K562 (cell line): ENCODE measurements at regions not wholly inside any gene's neighbourhood (a gene's known extent, or its start where the extent isn't known, plus 50 kb on each side); places are given as distances from the start of the nearest gene placed in this dataset.

ENCODE experiments used
- ATAC-seq: fragments of 200-7000 bp; cut with Tn5 transposase; 3 replicates; pipeline ENCODE4 v1.9.1; 2020; ENCODE audit warnings: moderate library complexity
- BruUV-seq: library from RNA; stranded (reverse); fragments of 400-500 nt; replicated peaks from 2 replicates; lab custom pipeline; 2021; lab: Mats Ljungman, UMichigan
- CTCF ChIA-PET: fragments of 300-600 bp; formaldehyde crosslinking; extraction: SDS; loops from one replicate; lab custom pipeline; 2021; ENCODE audit warnings: low intra/inter-chr PET ratio; lab: Yijun Ruan, JAX
- POLR2A ChIA-PET: fragments of 300-600, 350-650 bp; sonication (Branson Sonifier 250); formaldehyde crosslinking; extraction: SDS; loops from one replicate; lab custom pipeline; 2021; ENCODE audit warnings: antibody characterized with exemption, inconsistent platforms; lab: Yijun Ruan, JAX
- DNase-seq, 4 experiments: peaks; one replicate each; pipeline versions ENCODE4 v3.0.0 to v3.0.0-alpha.2; 2011 to 2018; ENCODE audit warnings: low spot score in 3 of 4, mixed read lengths in 3 of 4; ENCODE audit errors: extremely low read depth in 1 of 4
- FAIRE-seq: peaks from 2 replicates; lab custom pipeline; 2011; peaks lifted over from hg19 to GRCh38; lab: Jason Lieb, UNC
- H2AFZ ChIP-seq: 2 replicates; pipeline ENCODE4 v1.6.0; 2011; ENCODE audit warnings: low read depth, low read length, control low read depth, inconsistent platforms
- H3K27ac ChIP-seq: fragments of 200-600 bp; 3 replicates; pipeline ENCODE4 v1.8.0; 2011; ENCODE audit warnings: low read depth, mild to moderate bottlenecking, control low read depth, inconsistent platforms, low read length, moderate library complexity, mixed read lengths; ENCODE audit errors: extremely low read depth
- H3K27me3 ChIP-seq, 2 experiments: fragments of 300-600 bp in 1 of 2; 2 replicates in 1 of 2; 3 replicates in 1 of 2; pipeline versions ENCODE4 v1.6.0 to v1.8.0; 2011; ENCODE audit warnings: inconsistent platforms in 2 of 2, low read length in 2 of 2, mild to moderate bottlenecking in 1 of 2, mixed read lengths in 1 of 2, moderate library complexity in 1 of 2; ENCODE audit not compliant: control insufficient read depth in 2 of 2, insufficient read depth in 2 of 2
- H3K36me3 ChIP-seq: fragments of 300-600 bp; 3 replicates; pipeline ENCODE4 v1.8.0; 2011; ENCODE audit warnings: mild to moderate bottlenecking, low read length, inconsistent platforms; ENCODE audit not compliant: control insufficient read depth, insufficient read depth
- H3K4me1 ChIP-seq, 2 experiments: fragments of 200-600 bp in 1 of 2; replicated peaks in 1 of 2; 2 replicates in 1 of 2; 3 replicates in 1 of 2; pipeline versions ENCODE4 v1.5.1 to v1.8.0; 2011; ENCODE audit warnings: inconsistent platforms in 2 of 2, low read length in 2 of 2, mild to moderate bottlenecking in 1 of 2, mixed read lengths in 1 of 2, moderate library complexity in 1 of 2; ENCODE audit not compliant: control insufficient read depth in 2 of 2, insufficient read depth in 2 of 2
- H3K4me2 ChIP-seq: 2 replicates; pipeline ENCODE4 v1.6.1; 2011; ENCODE audit warnings: low read length, control low read depth, inconsistent platforms, mixed read lengths; ENCODE audit not compliant: insufficient read depth
- H3K4me3 ChIP-seq: fragments of 200-600 bp; sonication (generic), shearing (Covaris generic); 2 replicates; pipeline ENCODE4 v1.5.1; 2016; ENCODE audit warnings: control low read depth, inconsistent platforms
- H3K79me2 ChIP-seq: fragments of 200-600 bp; 3 replicates; pipeline ENCODE4 v1.8.0; 2011; ENCODE audit warnings: low read length, inconsistent platforms; ENCODE audit not compliant: control insufficient read depth, insufficient read depth
- H3K9ac ChIP-seq, 2 experiments: 2 replicates each; pipeline versions ENCODE4 v1.6.0 to v1.6.1; 2011; ENCODE audit warnings: low read depth in 2 of 2, low read length in 2 of 2, control low read depth in 1 of 2, inconsistent platforms in 1 of 2, mild to moderate bottlenecking in 1 of 2, mixed read lengths in 1 of 2; ENCODE audit not compliant: insufficient read depth in 1 of 2
- H3K9me1 ChIP-seq: one replicate; pipeline ENCODE4 v1.6.0; 2011; ENCODE audit warnings: inconsistent platforms, mild to moderate bottlenecking, low read length, moderate library complexity; ENCODE audit not compliant: control insufficient read depth, insufficient read depth
- H3K9me3 ChIP-seq: replicated peaks from 2 replicates; pipeline ENCODE4 v1.5.1; 2011; ENCODE audit warnings: low read depth, low read length, inconsistent platforms; ENCODE audit not compliant: control insufficient read depth, insufficient read depth
- H4K20me1 ChIP-seq: replicated peaks from 2 replicates; pipeline ENCODE4 v1.6.1; 2011; ENCODE audit warnings: low read length, inconsistent platforms, mixed read lengths; ENCODE audit not compliant: control insufficient read depth, insufficient read depth
- BRD9 ChIP-seq: fragments of 450-650 bp; IDR thresholded peaks from 2 replicates; pipeline ENCODE4 v1.6.1; 2018; ENCODE audit warnings: low read depth; ENCODE audit not compliant: partially characterized antibody
- GABPA ChIP-seq: fragments of 200-800 bp; sonication (Bioruptor generic); conservative IDR thresholded peaks from 2 replicates; pipeline ENCODE4 v1.6.1; 2016; ENCODE audit warnings: low read depth, missing genetic modification characterization, missing compliant biosample characterization
- GTF2B ChIP-seq: IDR thresholded peaks from 2 replicates; pipeline ENCODE4 v1.6.1; 2011; ENCODE audit not compliant: insufficient read length; ENCODE audit errors: extremely low read depth
- HES1 ChIP-seq: fragments of 450-650 bp; IDR thresholded peaks from 2 replicates; pipeline ENCODE4 v1.6.1; 2016; ENCODE audit warnings: low read depth, mild to moderate bottlenecking, moderate library complexity
- HLTF ChIP-seq: fragments of 450-650 bp; IDR thresholded peaks from 2 replicates; pipeline ENCODE4 v1.6.1; 2016
- NUFIP1 ChIP-seq: fragments of 450-650 bp; IDR thresholded peaks from 2 replicates; pipeline ENCODE4 v1.6.1; 2018; ENCODE audit not compliant: partially characterized antibody
- PHB ChIP-seq: fragments of 250-450 bp; sonication (Bioruptor Pico); IDR thresholded peaks from 2 replicates; pipeline ENCODE4 v1.5.0; 2021
- POLR3G ChIP-seq: IDR thresholded peaks from 2 replicates; pipeline ENCODE4 v1.6.1; 2011; ENCODE audit not compliant: insufficient read length, insufficient replicate concordance; ENCODE audit errors: extremely low read depth
- RHOXF2B ChIP-seq: fragments of 250-450 bp; sonication (Bioruptor Pico); conservative IDR thresholded peaks from 2 replicates; pipeline ENCODE4 v1.5.1; 2021
- SP1 ChIP-seq: sonication (generic); formaldehyde crosslinking; IDR thresholded peaks from 2 replicates; pipeline ENCODE4 v1.8.1; 2022; ENCODE audit warnings: mild to moderate bottlenecking, missing genetic modification reagents
- TSC22D4 ChIP-seq: fragments of 450-650 bp; IDR thresholded peaks from 2 replicates; pipeline ENCODE4 v1.6.1; 2016; ENCODE audit warnings: missing genetic modification characterization, missing biosample characterization, control low read depth
- ZBTB9 ChIP-seq: fragments of 450-650 bp; formaldehyde crosslinking; IDR thresholded peaks from 2 replicates; pipeline ENCODE4 v1.4.0; 2020; ENCODE audit warnings: mild to moderate bottlenecking, moderate library complexity
- ZNF224 ChIP-seq: sonication (generic); formaldehyde crosslinking; IDR thresholded peaks from 2 replicates; pipeline ENCODE4 v1.8.0; 2022; ENCODE audit warnings: mild to moderate bottlenecking, missing genetic modification reagents
- WGBS: fragments of 100-300 bp; shearing (Covaris generic); methylation state at CpG from one replicate; pipeline ENCODE4 v1.1.6; 2016; ENCODE audit warnings: low coverage, mixed read lengths; ENCODE audit not compliant: insufficient coverage; ENCODE audit errors: missing lambda C conversion rate; 5-methylcytosine and 5-hydroxymethylcytosine counted together
- in situ Hi-C: fragments of 300-500 bp; cut with MboI; formaldehyde crosslinking; loops from 4 replicates; pipeline ENCODE4 v1.15.0; 2018; ENCODE audit warnings: inconsistent platforms, mixed read lengths
- intact Hi-C: fragments of 100-400 bp; cut with micrococcal nuclease; formaldehyde crosslinking; loops from 2 replicates; pipeline ENCODE4 v1.14.2; 2022
- TF ChIP-seq, protein P1 (sequence below): fragments of 250-450 bp; sonication (Bioruptor Pico); IDR thresholded peaks from 2 replicates; pipeline ENCODE4 v1.5.1; 2021; ENCODE audit warnings: mild to moderate bottlenecking

DNA sequence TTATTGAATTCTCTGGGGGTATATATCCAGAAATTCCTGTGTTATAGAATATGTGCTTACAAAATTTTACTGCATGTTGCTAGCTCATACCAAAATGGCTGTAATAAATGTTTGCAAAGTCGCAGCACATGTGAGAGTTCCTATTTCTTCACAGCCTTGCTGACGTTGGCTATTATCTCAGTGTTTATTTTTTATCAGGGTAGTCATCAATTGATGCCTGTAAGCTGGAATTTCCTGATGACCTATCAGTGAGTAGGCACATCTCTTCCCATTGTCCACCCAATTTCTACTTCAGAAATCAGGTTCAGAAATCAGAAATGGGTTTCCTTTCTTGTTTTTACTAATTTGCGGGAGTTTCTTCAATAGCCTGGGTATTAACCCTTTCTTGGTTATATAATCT is 268.1 kb upstream of the FZD8 start:
- DNase-seq: no peak
- WGBS: 0% methylated on average over 3 of the region's 3 CpGs
- intact Hi-C loops (no loop called here), in situ Hi-C loops (no loop called here)
- H2AFZ ChIP-seq: no peak overlapping the region
- no peaks in the 10 kb centered on the region for H3K36me3 ChIP-seq
- no peak overlapping the region for H3K27ac ChIP-seq
- no peaks in the 10 kb centered on the region for H3K79me2 ChIP-seq
- FAIRE-seq: no peak
- H3K4me1 ChIP-seq: no peaks in the 10 kb centered on the region
- H3K27me3 ChIP-seq: no peaks in the 10 kb centered on the region
- ChIA-PET POLR2A (no interaction called here), CTCF (no interaction called here)
- H3K9ac ChIP-seq: no peak overlapping the region
- no peak for TF ChIP-seq TSC22D4 (tag)
- TF ChIP-seq POLR3G: no peak
- no peak for TF ChIP-seq GTF2B
- H3K9me3 ChIP-seq: no peaks in the 10 kb centered on the region
- no peak overlapping the region for H3K4me2 ChIP-seq
- no peaks in the 10 kb centered on the region for H4K20me1 ChIP-seq
- no TSS peak for BruUV-seq
- no peaks in the 10 kb centered on the region for H3K9me1 ChIP-seq
- no peak overlapping the region for H3K4me3 ChIP-seq
- ATAC-seq: no peak

- H3K4me1 ChIP-seq: no peaks in the 10 kb centered on the region
- H3K9me1 ChIP-seq: no peaks in the 10 kb centered on the region
- H3K4me2 ChIP-seq: no peak overlapping the region
- no peaks in the 10 kb centered on the region for H3K79me2 ChIP-seq
- TF ChIP-seq ZNF224 (CRISPR knock-in tag): no peak
- no peak for TF ChIP-seq PHB (CRISPR knock-in tag)
- TF ChIP-seq GABPA: no peak
- no peak for TF ChIP-seq RHOXF2B (CRISPR knock-in tag)
- no peak for TF ChIP-seq HES1
- TF ChIP-seq, protein P1, sequence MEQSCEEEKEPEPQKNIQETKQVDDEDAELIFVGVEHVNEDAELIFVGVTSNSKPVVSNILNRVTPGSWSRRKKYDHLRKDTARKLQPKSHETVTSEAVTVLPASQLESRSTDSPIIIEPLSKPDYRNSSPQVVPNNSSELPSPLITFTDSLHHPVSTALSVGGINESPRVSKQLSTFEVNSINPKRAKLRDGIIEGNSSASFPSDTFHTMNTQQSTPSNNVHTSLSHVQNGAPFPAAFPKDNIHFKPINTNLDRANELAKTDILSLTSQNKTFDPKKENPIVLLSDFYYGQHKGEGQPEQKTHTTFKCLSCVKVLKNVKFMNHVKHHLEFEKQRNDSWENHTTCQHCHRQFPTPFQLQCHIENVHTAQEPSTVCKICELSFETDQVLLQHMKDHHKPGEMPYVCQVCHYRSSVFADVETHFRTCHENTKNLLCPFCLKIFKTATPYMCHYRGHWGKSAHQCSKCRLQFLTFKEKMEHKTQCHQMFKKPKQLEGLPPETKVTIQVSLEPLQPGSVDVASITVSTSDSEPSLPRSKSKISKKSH (CRISPR knock-in tag): no peak
- no peak for TF ChIP-seq HLTF
- no peak for TF ChIP-seq NUFIP1
- TF ChIP-seq SP1: no peak
- no peak for TF ChIP-seq ZBTB9 (CRISPR knock-in tag)
- no peak for TF ChIP-seq BRD9
- no peak overlapping the region for H3K9ac ChIP-seq
- no peaks in the 10 kb centered on the region for H4K20me1 ChIP-seq
- in situ Hi-C loops (no loop called here), intact Hi-C loops (no loop called here)
- no peak overlapping the region for H3K27ac ChIP-seq
- ChIA-PET CTCF (no interaction called here), POLR2A (no interaction called here)
- no peak for FAIRE-seq
- no peaks in the 10 kb centered on the region for H3K27me3 ChIP-seq
- DNase-seq: no peak
- no peak overlapping the region for H2AFZ ChIP-seq
- ATAC-seq: no peak
- H3K36me3 ChIP-seq: no peaks in the 10 kb centered on the region
- WGBS: 0% methylated on average over 12 of the region's 12 CpGs
- no peaks in the 10 kb centered on the region for H3K9me3 ChIP-seq
- H3K4me3 ChIP-seq: no peak overlapping the region
- BruUV-seq: no TSS peak
These were observed 267.1 kb upstream of the FZD8 start for GRCh38 chr10:35909121-35909720.
